GM19239 (cell line): ENCODE measurements at regions not wholly inside any gene's neighbourhood (a gene's known extent, or its start where the extent isn't known, plus 50 kb on each side); places are given as distances from the start of the nearest gene placed in this dataset.
"Not testable (repeated sequence)": the region's sequence is repeated elsewhere in the genome, so short reads cannot be mapped to it uniquely, and the experiment has no call there.

Source experiments
- DNase-seq: peaks from one replicate; pipeline ENCODE4 v3.0.0; 2011; ENCODE audit warnings: low spot score; ENCODE audit not compliant: insufficient read length
- FAIRE-seq: peaks from 2 replicates; lab custom pipeline; 2011; peaks lifted over from hg19 to GRCh38; lab: Jason Lieb, UNC

- DNase-seq (no peak), FAIRE-seq (no peak)
These were observed 71.4 kb upstream of the RASGRF1 start for GRCh38 chr15:79161837-79162508.

- FAIRE-seq (no peak), DNase-seq (no peak)
These were observed 69.6 kb upstream of the RASGRF1 start for GRCh38 chr15:79160211-79160610.

GRCh38 chr15:79157631-79158592 is 67.3 kb upstream of the RASGRF1 start:
- no peak for FAIRE-seq
- DNase-seq: no peak

GRCh38 chr15:79156704-79157375 is 66.3 kb upstream of the RASGRF1 start:
- no peak for FAIRE-seq
- no peak for DNase-seq

GRCh38 chr15:79154483-79155135 is 64.0 kb upstream of the RASGRF1 start:
- FAIRE-seq (no peak), DNase-seq (no peak)

GRCh38 chr15:79144290-79144689 is 53.7 kb upstream of the RASGRF1 start:
- not testable (repeated sequence) for FAIRE-seq, DNase-seq

GRCh38 chr15:79140846-79141570 is 50.4 kb upstream of the RASGRF1 start:
- no peak for FAIRE-seq
- DNase-seq: no peak
